ENCODE measurements at regions not wholly inside any gene's neighbourhood (a gene's known extent, or its start where the extent isn't known, plus 50 kb on each side); places are given as distances from the start of the nearest gene placed in this dataset.

DNA sequence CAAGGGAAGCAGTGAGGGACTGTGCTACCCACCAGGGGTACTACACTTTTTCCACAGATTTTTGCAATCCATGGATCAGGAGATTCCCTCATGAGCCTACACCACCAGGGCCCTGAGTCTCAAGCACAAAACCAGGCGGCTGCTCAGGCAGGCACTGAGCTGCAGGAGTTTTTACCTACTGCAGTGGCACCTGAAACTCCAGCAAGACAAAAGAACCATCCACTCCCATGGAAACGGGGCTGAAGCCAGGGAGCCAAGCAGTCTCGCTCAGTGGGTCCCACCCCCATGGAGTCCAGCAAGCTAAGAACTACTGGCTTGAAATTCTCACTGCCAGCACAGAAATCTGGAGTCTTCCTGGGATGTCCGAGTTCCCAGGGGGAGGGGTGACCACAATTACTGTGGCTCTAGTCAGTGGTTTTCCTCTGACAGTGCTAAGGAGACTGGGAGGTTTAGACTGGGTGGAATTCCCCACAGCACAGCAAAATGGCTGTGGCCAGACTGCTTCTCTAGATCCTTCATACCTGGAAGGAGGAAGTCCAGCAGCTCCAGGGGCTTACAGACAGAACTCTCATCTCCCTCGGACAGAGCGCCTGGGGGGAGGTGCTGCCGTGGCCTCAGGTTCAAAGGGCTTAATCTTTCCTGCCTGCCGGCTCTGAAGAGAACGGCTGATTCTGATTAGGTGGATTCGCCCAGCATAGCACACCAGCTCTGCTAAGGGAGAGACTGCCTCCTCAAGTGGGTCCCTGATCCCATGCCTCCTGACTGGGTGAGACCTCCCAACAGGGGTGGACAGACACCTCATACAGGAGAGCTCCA is 437.8 kb downstream of the LTN1 start:
- TF ChIP-seq, protein P1, sequence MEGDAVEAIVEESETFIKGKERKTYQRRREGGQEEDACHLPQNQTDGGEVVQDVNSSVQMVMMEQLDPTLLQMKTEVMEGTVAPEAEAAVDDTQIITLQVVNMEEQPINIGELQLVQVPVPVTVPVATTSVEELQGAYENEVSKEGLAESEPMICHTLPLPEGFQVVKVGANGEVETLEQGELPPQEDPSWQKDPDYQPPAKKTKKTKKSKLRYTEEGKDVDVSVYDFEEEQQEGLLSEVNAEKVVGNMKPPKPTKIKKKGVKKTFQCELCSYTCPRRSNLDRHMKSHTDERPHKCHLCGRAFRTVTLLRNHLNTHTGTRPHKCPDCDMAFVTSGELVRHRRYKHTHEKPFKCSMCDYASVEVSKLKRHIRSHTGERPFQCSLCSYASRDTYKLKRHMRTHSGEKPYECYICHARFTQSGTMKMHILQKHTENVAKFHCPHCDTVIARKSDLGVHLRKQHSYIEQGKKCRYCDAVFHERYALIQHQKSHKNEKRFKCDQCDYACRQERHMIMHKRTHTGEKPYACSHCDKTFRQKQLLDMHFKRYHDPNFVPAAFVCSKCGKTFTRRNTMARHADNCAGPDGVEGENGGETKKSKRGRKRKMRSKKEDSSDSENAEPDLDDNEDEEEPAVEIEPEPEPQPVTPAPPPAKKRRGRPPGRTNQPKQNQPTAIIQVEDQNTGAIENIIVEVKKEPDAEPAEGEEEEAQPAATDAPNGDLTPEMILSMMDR (IDR thresholded peaks at IDR 0.05; ENCODE audit: unreplicated experiment), result no peak
- H3K27ac Mint-ChIP-seq, result no peak overlapping the region
- no peak for DNase-seq (ENCODE audit: low spot score in 2 of 2, unreplicated experiment in 2 of 2)
- peaks cover 26% of the 10 kb centered on the region for H3K9me3 Mint-ChIP-seq
- H3K36me3 Mint-ChIP-seq, result peaks cover 3% of the 10 kb centered on the region
- no peaks in the 10 kb centered on the region for H3K4me1 Mint-ChIP-seq
- H3K27me3 Mint-ChIP-seq (ENCODE audit: low read depth), result no peaks in the 10 kb centered on the region
- no peak overlapping the region for H3K4me3 Mint-ChIP-seq

DNA sequence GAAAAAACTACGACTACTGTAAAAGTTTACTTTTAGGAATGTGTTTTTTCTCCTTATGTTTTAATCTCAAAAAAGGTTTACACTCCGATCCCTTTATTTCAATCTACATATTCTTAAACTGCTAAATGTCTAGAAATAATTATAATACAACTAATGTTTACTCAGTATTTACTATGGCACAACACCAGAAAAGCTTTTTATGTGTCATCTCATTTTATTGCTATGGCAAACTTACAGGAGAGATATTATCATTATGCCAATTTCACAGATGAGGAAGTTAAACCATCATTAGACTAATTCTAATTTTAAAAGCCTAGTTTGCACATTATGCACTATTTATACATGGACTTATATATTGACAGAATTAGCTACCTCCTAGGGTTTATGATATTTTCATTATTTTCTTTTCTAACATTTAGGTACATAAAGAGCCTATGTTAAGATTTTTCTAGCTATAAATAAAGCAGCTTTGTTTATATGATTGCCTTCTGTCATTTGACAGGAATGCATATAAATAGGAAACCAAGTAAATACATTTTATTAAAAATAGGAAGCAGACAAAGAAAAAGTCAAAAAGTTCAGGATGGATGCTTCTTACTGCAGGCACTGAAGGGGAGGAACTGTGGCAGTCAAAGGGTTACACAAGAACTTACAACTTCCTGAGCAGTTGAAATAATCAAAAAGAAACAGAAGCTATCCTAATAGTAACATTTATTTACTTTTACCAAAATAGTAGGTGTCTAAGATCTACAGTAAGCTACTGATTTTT is 442.4 kb downstream of the LTN1 start:
- DNase-seq (ENCODE audit: low spot score in 2 of 2, unreplicated experiment in 2 of 2), result no peak
- TF ChIP-seq, protein P1 (IDR thresholded peaks at IDR 0.05; ENCODE audit: unreplicated experiment), result no peak
- Mint-ChIP-seq H3K27me3 (ENCODE audit: low read depth) (no peaks in the 10 kb centered on the region), H3K36me3 (no peaks in the 10 kb centered on the region), H3K4me1 (no peaks in the 10 kb centered on the region), H3K9me3 (peaks cover 8% of the 10 kb centered on the region), H3K27ac (no peak overlapping the region), H3K4me3 (no peak overlapping the region)

DNA sequence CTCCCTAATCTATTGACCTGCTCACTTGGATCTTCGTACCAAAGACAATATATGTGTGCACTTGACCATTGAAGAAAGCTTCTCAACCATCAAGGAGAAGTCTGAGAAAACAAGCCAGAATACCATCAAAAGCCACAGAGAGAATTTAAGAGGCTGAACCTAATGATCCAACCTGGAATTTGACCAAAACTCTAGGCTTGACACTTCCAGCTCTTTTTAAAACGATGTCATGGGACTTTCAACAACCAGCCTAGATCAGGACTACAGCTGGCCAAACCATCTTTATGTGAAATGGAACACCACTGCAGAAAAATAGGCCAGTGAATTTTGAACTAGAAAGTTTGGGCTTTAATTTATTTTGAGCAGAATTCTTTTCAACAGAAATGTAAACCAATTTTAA is 444.4 kb downstream of the LTN1 start:
- no peaks in the 10 kb centered on the region for H3K27me3 Mint-ChIP-seq (ENCODE audit: low read depth)
- TF ChIP-seq, protein P1 (IDR thresholded peaks at IDR 0.05; ENCODE audit: unreplicated experiment), result no peak
- DNase-seq (ENCODE audit: low spot score in 2 of 2, unreplicated experiment in 2 of 2), result no peak

GRCh38 chr21:28547766-28548165 is 444.9 kb downstream of the LTN1 start:
- no peaks in the 10 kb centered on the region for H3K36me3 Mint-ChIP-seq
- TF ChIP-seq, protein P1 (IDR thresholded peaks at IDR 0.05; ENCODE audit: unreplicated experiment), result no peak
- no peak overlapping the region for H3K27ac Mint-ChIP-seq
- no peak overlapping the region for H3K4me3 Mint-ChIP-seq
- DNase-seq (ENCODE audit: low spot score in 2 of 2, unreplicated experiment in 2 of 2), result no peak
- H3K4me1 Mint-ChIP-seq, result no peaks in the 10 kb centered on the region
- H3K27me3 Mint-ChIP-seq (ENCODE audit: low read depth), result no peaks in the 10 kb centered on the region
- H3K9me3 Mint-ChIP-seq, result peaks cover 14% of the 10 kb centered on the region

More for the DNA sequence above, 444.4 kb downstream of the LTN1 start:
- Mint-ChIP-seq H3K4me1 (no peaks in the 10 kb centered on the region), H3K9me3 (peaks cover 9% of the 10 kb centered on the region), H3K27ac (no peak overlapping the region), H3K4me3 (no peak overlapping the region), H3K36me3 (no peaks in the 10 kb centered on the region)

- Mint-ChIP-seq H3K4me3 (no peak overlapping the region), H3K27me3 (ENCODE audit: low read depth) (no peaks in the 10 kb centered on the region), H3K36me3 (no peaks in the 10 kb centered on the region), H3K27ac (no peak overlapping the region), H3K4me1 (no peaks in the 10 kb centered on the region), H3K9me3 (peaks cover 13% of the 10 kb centered on the region)
- no peak for DNase-seq (ENCODE audit: low spot score in 2 of 2, unreplicated experiment in 2 of 2)
- TF ChIP-seq, protein P1 (IDR thresholded peaks at IDR 0.05; ENCODE audit: unreplicated experiment), result no peak
These were observed 448.7 kb downstream of the LTN1 start for GRCh38 chr21:28543975-28544374.

Data from mesothelial cell of epicardium (in vitro differentiated cells).